ENCODE measurements at regions not wholly inside any gene's neighbourhood (a gene's known extent, or its start where the extent isn't known, plus 50 kb on each side); places are given as distances from the start of the nearest gene placed in this dataset.

DNA sequence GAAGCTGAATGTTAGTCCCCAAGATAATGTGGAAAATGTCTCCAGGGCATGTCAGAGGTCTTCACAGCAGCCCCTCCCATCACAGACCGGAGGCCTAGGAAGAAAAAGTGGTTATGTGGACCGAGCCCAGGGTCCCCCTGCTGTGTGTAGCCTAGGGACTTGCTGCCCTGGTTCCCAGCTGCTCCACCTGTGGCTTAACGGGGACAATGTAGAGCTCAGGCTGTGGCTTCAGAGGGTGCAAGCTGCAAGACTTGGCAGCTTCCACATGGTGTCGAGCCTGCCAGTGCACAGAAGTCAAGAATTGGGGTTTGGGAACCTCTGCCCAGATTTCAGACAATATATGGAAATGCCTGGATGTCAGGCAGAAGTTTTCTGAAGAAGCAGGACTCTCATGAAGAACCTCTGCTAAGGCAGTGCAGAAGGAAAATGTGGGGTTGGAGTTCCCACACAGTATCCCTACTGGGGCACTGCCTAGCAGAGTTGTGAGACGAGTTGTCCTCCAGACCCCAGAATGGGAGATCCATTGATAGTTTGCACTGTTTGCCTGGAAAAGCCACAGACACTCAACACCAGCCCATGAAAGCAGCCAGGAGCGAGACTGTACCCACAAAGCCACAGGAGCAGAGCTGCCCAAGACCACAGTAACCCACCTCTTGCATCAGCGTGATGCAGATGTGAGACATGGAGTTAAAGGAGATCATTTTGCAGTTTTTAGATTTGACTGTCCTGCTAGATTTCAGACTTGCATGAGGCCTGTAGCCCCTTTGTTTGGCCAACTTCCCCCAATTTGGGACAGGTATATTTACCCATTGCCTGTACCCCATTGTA is 204.9 kb downstream of the MRPL39 start:
- TF ChIP-seq, protein P1, sequence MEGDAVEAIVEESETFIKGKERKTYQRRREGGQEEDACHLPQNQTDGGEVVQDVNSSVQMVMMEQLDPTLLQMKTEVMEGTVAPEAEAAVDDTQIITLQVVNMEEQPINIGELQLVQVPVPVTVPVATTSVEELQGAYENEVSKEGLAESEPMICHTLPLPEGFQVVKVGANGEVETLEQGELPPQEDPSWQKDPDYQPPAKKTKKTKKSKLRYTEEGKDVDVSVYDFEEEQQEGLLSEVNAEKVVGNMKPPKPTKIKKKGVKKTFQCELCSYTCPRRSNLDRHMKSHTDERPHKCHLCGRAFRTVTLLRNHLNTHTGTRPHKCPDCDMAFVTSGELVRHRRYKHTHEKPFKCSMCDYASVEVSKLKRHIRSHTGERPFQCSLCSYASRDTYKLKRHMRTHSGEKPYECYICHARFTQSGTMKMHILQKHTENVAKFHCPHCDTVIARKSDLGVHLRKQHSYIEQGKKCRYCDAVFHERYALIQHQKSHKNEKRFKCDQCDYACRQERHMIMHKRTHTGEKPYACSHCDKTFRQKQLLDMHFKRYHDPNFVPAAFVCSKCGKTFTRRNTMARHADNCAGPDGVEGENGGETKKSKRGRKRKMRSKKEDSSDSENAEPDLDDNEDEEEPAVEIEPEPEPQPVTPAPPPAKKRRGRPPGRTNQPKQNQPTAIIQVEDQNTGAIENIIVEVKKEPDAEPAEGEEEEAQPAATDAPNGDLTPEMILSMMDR (tag by site-specific recombination; IDR thresholded peaks at IDR 0.05): no peak
- TF ChIP-seq ZNF239 (tag by site-specific recombination; IDR thresholded peaks at IDR 0.05): no peak
- TF ChIP-seq, protein P2, sequence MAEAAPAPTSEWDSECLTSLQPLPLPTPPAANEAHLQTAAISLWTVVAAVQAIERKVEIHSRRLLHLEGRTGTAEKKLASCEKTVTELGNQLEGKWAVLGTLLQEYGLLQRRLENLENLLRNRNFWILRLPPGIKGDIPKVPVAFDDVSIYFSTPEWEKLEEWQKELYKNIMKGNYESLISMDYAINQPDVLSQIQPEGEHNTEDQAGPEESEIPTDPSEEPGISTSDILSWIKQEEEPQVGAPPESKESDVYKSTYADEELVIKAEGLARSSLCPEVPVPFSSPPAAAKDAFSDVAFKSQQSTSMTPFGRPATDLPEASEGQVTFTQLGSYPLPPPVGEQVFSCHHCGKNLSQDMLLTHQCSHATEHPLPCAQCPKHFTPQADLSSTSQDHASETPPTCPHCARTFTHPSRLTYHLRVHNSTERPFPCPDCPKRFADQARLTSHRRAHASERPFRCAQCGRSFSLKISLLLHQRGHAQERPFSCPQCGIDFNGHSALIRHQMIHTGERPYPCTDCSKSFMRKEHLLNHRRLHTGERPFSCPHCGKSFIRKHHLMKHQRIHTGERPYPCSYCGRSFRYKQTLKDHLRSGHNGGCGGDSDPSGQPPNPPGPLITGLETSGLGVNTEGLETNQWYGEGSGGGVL (tag by site-specific recombination; IDR thresholded peaks at IDR 0.05): no peak
- TF ChIP-seq ZBTB48 (tag by site-specific recombination; IDR thresholded peaks at IDR 0.05): no peak
- no peak for TF ChIP-seq PRDM1 (tag by site-specific recombination; IDR thresholded peaks at IDR 0.05)
- TF ChIP-seq ZNF274 (IDR thresholded peaks at IDR 0.05; ENCODE audit: low read length): no peak
- no peak for TF ChIP-seq ZNF274 (tag by site-specific recombination; IDR thresholded peaks at IDR 0.05; ENCODE audit: borderline replicate concordance)
- TF ChIP-seq, protein P3, sequence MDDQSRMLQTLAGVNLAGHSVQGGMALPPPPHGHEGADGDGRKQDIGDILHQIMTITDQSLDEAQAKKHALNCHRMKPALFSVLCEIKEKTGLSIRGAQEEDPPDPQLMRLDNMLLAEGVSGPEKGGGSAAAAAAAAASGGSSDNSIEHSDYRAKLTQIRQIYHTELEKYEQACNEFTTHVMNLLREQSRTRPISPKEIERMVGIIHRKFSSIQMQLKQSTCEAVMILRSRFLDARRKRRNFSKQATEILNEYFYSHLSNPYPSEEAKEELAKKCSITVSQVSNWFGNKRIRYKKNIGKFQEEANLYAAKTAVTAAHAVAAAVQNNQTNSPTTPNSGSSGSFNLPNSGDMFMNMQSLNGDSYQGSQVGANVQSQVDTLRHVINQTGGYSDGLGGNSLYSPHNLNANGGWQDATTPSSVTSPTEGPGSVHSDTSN (CRISPR knock-in tag; IDR thresholded peaks at IDR 0.05): no peak
- TF ChIP-seq ZNF629 (tag by site-specific recombination; IDR thresholded peaks at IDR 0.05): no peak
- TF ChIP-seq ZNF19 (tag by site-specific recombination; IDR thresholded peaks at IDR 0.05; ENCODE audit: low read depth): no peak
- no peak for TF ChIP-seq ZNF335 (tag by site-specific recombination; conservative IDR thresholded peaks at IDR 0.05)
- TF ChIP-seq ZNF114 (tag by site-specific recombination; IDR thresholded peaks at IDR 0.05): no peak
- TF ChIP-seq, protein P4, sequence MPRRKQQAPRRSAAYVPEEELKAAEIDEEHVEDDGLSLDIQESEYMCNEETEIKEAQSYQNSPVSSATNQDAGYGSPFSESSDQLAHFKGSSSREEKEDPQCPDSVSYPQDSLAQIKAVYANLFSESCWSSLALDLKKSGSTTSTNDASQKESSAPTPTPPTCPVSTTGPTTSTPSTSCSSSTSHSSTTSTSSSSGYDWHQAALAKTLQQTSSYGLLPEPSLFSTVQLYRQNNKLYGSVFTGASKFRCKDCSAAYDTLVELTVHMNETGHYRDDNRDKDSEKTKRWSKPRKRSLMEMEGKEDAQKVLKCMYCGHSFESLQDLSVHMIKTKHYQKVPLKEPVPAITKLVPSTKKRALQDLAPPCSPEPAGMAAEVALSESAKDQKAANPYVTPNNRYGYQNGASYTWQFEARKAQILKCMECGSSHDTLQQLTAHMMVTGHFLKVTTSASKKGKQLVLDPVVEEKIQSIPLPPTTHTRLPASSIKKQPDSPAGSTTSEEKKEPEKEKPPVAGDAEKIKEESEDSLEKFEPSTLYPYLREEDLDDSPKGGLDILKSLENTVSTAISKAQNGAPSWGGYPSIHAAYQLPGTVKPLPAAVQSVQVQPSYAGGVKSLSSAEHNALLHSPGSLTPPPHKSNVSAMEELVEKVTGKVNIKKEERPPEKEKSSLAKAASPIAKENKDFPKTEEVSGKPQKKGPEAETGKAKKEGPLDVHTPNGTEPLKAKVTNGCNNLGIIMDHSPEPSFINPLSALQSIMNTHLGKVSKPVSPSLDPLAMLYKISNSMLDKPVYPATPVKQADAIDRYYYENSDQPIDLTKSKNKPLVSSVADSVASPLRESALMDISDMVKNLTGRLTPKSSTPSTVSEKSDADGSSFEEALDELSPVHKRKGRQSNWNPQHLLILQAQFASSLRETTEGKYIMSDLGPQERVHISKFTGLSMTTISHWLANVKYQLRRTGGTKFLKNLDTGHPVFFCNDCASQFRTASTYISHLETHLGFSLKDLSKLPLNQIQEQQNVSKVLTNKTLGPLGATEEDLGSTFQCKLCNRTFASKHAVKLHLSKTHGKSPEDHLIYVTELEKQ (tag by site-specific recombination; IDR thresholded peaks at IDR 0.05; ENCODE audit: borderline replicate concordance): no peak
- TF ChIP-seq ZNF416 (tag by site-specific recombination; IDR thresholded peaks at IDR 0.05): no peak
- TF ChIP-seq HOXA7 (CRISPR knock-in tag; IDR thresholded peaks at IDR 0.05; ENCODE audit: borderline replicate concordance): no peak

Measured in HEK293 (cell line).